ENCODE measurements at regions not wholly inside any gene's neighbourhood (a gene's known extent, or its start where the extent isn't known, plus 50 kb on each side); places are given as distances from the start of the nearest gene placed in this dataset.

- no peaks in the 10 kb centered on the region for H3K27me3 ChIP-seq
- intact Hi-C loops (cut with DNase I): no loop called here
- no peak for TF ChIP-seq CTCF (IDR thresholded peaks at IDR 0.05)
- H3K9me3 ChIP-seq: no peaks in the 10 kb centered on the region
- H3K36me3 ChIP-seq: no peaks in the 10 kb centered on the region
- peak overlapping the region; percentile 68 for H3K27ac ChIP-seq
- ATAC-seq: no peak
- no peak for DNase-seq
- peaks cover 21% of the 10 kb centered on the region for H3K4me1 ChIP-seq
- H3K4me3 ChIP-seq: no peak overlapping the region
These were observed 97.0 kb upstream of the IRF2BP2 start for GRCh38 chr1:234706931-234707330.

- intact Hi-C loops (cut with DNase I): no loop called here
- Histone ChIP-seq H3K27ac (no peak overlapping the region), H3K27me3 (no peaks in the 10 kb centered on the region), H3K36me3 (no peaks in the 10 kb centered on the region), H3K4me1 (peaks cover 21% of the 10 kb centered on the region), H3K4me3 (no peak overlapping the region), H3K9me3 (no peaks in the 10 kb centered on the region)
- ATAC-seq: no peak
- DNase-seq: no peak
- TF ChIP-seq CTCF (IDR thresholded peaks at IDR 0.05): no peak
These were observed 96.2 kb upstream of the IRF2BP2 start for GRCh38 chr1:234706199-234706598.

DNA sequence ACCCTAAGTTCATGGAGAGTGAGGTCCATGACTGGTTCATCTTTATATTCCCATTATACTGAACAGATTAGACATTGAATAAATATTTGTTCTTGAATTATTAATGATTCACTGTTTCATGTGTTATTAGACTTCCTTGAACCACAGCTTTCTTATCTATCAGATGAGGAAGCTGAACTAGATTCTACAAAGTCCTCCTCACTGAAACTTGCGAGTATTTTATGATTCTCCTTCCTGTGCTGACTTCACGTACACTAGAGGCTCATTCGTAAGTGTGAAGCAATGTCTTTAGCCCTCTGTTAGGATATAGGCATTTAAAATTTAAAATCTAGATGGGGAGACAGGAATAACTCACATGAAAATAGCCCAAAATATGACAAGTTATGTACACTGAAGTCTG is 95.6 kb upstream of the IRF2BP2 start:
- Histone ChIP-seq H3K4me3 (no peak overlapping the region), H3K27ac (no peak overlapping the region), H3K4me1 (peaks cover 21% of the 10 kb centered on the region), H3K27me3 (no peaks in the 10 kb centered on the region), H3K9me3 (no peaks in the 10 kb centered on the region), H3K36me3 (no peaks in the 10 kb centered on the region)
- intact Hi-C loops (cut with DNase I): no loop called here
- no peak for TF ChIP-seq CTCF (IDR thresholded peaks at IDR 0.05)
- ATAC-seq (no peak), DNase-seq (no peak)

DNA sequence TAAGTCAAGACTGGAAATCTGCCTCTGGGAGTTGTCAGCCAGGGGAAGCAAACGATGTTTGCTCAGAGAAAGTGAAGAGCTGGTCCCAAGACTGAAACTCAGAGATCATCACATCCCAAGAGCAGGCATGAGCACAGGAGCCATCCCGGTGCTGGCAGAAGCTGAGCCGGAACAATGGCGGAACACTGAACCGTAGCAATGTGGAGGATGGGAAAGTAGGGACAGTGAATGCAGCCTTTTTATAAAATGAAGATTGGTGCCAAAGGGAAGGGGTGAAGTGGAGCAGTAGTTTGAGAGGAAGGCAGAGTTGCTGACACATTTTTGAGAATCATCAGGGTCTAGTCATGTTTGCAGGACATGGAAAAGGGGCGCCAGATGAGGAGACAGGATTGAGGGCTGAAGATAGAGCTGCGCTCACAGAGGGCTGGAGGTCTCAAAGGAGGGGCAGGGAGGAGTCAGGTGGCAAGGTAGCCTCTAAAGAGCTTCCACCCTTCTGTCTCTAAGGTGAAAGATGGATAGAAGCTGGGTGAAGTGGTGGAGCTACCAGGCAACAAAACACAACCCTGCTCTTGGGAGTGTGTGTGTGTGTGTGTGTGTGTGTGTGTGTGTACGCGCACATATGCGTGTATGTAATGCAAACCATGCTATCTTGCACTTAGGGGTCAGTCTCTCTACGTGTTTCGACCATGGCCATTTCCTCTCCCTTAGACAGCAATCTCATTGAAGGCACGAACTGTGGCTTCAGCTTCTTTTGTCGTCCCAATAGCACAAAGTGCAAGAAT is 94.3 kb upstream of the IRF2BP2 start:
- intact Hi-C loops (cut with DNase I): no loop called here
- TF ChIP-seq CTCF (IDR thresholded peaks at IDR 0.05): no peak
- no peaks in the 10 kb centered on the region for H3K27me3 ChIP-seq
- H3K27ac ChIP-seq: no peak overlapping the region
- ATAC-seq (no peak), DNase-seq (no peak)
- no peak overlapping the region for H3K4me3 ChIP-seq
- no peaks in the 10 kb centered on the region for H3K36me3 ChIP-seq
- peaks cover 26% of the 10 kb centered on the region for H3K4me1 ChIP-seq
- no peaks in the 10 kb centered on the region for H3K9me3 ChIP-seq

DNA sequence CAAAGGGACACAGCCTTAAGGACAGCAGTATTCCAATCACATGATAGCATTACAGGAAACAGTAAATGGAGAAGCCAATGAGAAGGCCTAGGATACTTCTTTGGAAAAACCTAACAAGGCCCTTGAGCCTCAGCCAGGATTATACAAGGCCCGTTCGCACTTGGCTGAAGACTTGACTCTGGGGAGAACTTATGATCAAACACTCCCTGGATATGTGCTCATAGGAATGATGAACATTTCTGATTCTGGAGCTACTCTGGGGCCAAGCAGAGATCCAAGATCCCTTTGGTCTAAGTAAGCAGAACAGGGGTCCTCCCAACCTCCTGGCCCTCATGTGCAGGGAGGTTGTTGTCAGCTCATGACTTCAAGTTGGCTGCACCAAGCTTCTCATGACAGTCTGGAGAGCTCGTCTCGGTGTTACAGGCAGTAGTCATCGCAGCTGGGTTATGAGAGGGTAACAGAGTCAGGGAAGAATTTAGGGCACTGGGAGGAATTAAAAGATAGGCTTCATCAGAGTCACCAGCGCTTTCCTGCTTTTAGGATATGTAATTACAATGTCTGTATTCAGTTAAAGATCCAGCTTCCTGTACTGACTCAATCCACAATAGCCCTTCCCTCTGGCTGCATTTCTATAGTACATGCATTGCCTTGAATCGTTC is 92.5 kb upstream of the IRF2BP2 start:
- intact Hi-C loops (cut with DNase I): no loop called here
- Histone ChIP-seq H3K4me1 (peaks cover 25% of the 10 kb centered on the region), H3K36me3 (no peaks in the 10 kb centered on the region), H3K4me3 (no peak overlapping the region), H3K27me3 (no peaks in the 10 kb centered on the region), H3K27ac (no peak overlapping the region), H3K9me3 (no peaks in the 10 kb centered on the region)
- no peak for TF ChIP-seq CTCF (IDR thresholded peaks at IDR 0.05)
- no peak for ATAC-seq
- DNase-seq: no peak
